ENCODE measurements at regions not wholly inside any gene's neighbourhood (a gene's known extent, or its start where the extent isn't known, plus 50 kb on each side); places are given as distances from the start of the nearest gene placed in this dataset.

GRCh38 chr2:19720306-19720705, 181.5 kb downstream of the TTC32 start:
- Histone ChIP-seq H3K4me1 (ENCODE audit: control insufficient read depth, low read length) (no peaks in the 10 kb centered on the region), H3K4me3 (ENCODE audit: low read length) (no peak overlapping the region), H3K9me2 (replicated peaks; ENCODE audit: control insufficient read depth, low read length) (no peaks in the 10 kb centered on the region), H4K20me1 (ENCODE audit: control insufficient read depth, insufficient read depth, low read depth, low read length) (no peaks in the 10 kb centered on the region), H3K4me2 (ENCODE audit: low read length) (no peak overlapping the region), H3K36me3 (ENCODE audit: control insufficient read depth, low read length) (no peaks in the 10 kb centered on the region), H3F3A (ENCODE audit: control insufficient read depth, insufficient read depth) (no peaks in the 10 kb centered on the region), H3K27ac (ENCODE audit: low read depth, low read length) (no peak overlapping the region), H3K79me2 (ENCODE audit: control insufficient read depth, low read length) (no peaks in the 10 kb centered on the region), H3K27me3 (ENCODE audit: control insufficient read depth, low read length) (no peaks in the 10 kb centered on the region), H3K9me3 (ENCODE audit: control insufficient read depth, insufficient read depth, low read length) (no peaks in the 10 kb centered on the region)
- TF ChIP-seq, protein P1, sequence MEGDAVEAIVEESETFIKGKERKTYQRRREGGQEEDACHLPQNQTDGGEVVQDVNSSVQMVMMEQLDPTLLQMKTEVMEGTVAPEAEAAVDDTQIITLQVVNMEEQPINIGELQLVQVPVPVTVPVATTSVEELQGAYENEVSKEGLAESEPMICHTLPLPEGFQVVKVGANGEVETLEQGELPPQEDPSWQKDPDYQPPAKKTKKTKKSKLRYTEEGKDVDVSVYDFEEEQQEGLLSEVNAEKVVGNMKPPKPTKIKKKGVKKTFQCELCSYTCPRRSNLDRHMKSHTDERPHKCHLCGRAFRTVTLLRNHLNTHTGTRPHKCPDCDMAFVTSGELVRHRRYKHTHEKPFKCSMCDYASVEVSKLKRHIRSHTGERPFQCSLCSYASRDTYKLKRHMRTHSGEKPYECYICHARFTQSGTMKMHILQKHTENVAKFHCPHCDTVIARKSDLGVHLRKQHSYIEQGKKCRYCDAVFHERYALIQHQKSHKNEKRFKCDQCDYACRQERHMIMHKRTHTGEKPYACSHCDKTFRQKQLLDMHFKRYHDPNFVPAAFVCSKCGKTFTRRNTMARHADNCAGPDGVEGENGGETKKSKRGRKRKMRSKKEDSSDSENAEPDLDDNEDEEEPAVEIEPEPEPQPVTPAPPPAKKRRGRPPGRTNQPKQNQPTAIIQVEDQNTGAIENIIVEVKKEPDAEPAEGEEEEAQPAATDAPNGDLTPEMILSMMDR (IDR thresholded peaks at IDR 0.05; ENCODE audit: low read depth, low read length, poor library complexity, severe bottlenecking), result no peak
- no peak for TF ChIP-seq EZH2phosphoT487 (IDR thresholded peaks at IDR 0.05; ENCODE audit: borderline replicate concordance, low read length)

DNA sequence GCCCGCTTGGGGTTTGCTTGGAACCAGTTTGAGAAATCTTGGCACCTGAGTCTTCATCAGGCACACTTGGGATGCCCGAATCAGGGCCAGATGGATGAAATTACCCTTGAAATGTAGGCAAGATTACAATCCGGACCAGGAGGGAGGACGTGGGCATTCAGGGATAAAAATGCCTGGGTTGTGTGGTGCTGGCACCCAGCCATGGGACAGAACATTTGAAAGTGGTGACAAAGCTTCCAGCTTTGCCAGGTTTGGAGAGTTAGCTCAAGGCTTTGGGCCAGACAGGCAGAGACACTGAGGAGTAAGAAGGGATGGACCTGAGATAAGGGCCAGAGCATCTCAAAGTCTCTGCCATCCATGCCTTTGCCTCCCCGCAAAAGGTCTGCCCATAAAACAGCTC, 182.2 kb downstream of the TTC32 start:
- H3F3A ChIP-seq (ENCODE audit: control insufficient read depth, insufficient read depth), result no peaks in the 10 kb centered on the region
- no peaks in the 10 kb centered on the region for H3K9me2 ChIP-seq (replicated peaks; ENCODE audit: control insufficient read depth, low read length)
- no peak overlapping the region for H3K4me3 ChIP-seq (ENCODE audit: low read length)
- H3K27me3 ChIP-seq (ENCODE audit: control insufficient read depth, low read length), result no peaks in the 10 kb centered on the region
- no peaks in the 10 kb centered on the region for H3K79me2 ChIP-seq (ENCODE audit: control insufficient read depth, low read length)
- no peaks in the 10 kb centered on the region for H3K36me3 ChIP-seq (ENCODE audit: control insufficient read depth, low read length)
- no peaks in the 10 kb centered on the region for H4K20me1 ChIP-seq (ENCODE audit: control insufficient read depth, insufficient read depth, low read depth, low read length)
- no peak overlapping the region for H3K4me2 ChIP-seq (ENCODE audit: low read length)
- H3K4me1 ChIP-seq (ENCODE audit: control insufficient read depth, low read length), result no peaks in the 10 kb centered on the region
- H3K27ac ChIP-seq (ENCODE audit: low read depth, low read length), result no peak overlapping the region
- H3K9me3 ChIP-seq (ENCODE audit: control insufficient read depth, insufficient read depth, low read length), result no peaks in the 10 kb centered on the region
- no peak for TF ChIP-seq EZH2phosphoT487 (IDR thresholded peaks at IDR 0.05; ENCODE audit: borderline replicate concordance, low read length)
- TF ChIP-seq, protein P1 (IDR thresholded peaks at IDR 0.05; ENCODE audit: low read depth, low read length, poor library complexity, severe bottlenecking), result no peak

DNA sequence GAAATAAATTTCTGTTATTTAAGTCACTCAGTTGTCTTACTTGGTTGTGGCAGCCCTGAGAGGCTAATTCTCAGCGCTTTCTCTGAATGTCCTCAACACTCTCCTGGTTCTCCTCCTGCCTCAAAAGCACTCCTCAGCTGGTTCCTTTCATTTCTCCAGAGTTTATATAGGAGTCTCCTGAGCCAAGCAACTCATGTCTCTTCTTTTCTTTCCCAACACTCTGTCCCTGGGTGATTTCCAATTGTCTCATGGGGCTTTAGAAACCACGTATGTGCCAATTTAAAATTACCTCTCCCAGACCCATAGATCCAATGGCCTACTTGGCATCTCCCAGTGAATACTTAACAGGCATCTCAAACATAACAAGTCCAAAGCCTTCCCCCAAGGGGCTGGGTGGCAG, 184.3 kb downstream of the TTC32 start:
- Histone ChIP-seq H3K9me3 (ENCODE audit: control insufficient read depth, insufficient read depth, low read length) (no peaks in the 10 kb centered on the region), H3K79me2 (ENCODE audit: control insufficient read depth, low read length) (no peaks in the 10 kb centered on the region), H3K36me3 (ENCODE audit: control insufficient read depth, low read length) (no peaks in the 10 kb centered on the region), H3K9me2 (replicated peaks; ENCODE audit: control insufficient read depth, low read length) (no peaks in the 10 kb centered on the region), H3K27ac (ENCODE audit: low read depth, low read length) (no peak overlapping the region), H3F3A (ENCODE audit: control insufficient read depth, insufficient read depth) (no peaks in the 10 kb centered on the region), H3K4me3 (ENCODE audit: low read length) (no peak overlapping the region), H3K4me2 (ENCODE audit: low read length) (no peak overlapping the region), H4K20me1 (ENCODE audit: control insufficient read depth, insufficient read depth, low read depth, low read length) (no peaks in the 10 kb centered on the region), H3K4me1 (ENCODE audit: control insufficient read depth, low read length) (no peaks in the 10 kb centered on the region), H3K27me3 (ENCODE audit: control insufficient read depth, low read length) (no peaks in the 10 kb centered on the region)
- TF ChIP-seq, protein P1 (IDR thresholded peaks at IDR 0.05; ENCODE audit: low read depth, low read length, poor library complexity, severe bottlenecking), result no peak
- TF ChIP-seq EZH2phosphoT487 (IDR thresholded peaks at IDR 0.05; ENCODE audit: borderline replicate concordance, low read length), result no peak

DNA sequence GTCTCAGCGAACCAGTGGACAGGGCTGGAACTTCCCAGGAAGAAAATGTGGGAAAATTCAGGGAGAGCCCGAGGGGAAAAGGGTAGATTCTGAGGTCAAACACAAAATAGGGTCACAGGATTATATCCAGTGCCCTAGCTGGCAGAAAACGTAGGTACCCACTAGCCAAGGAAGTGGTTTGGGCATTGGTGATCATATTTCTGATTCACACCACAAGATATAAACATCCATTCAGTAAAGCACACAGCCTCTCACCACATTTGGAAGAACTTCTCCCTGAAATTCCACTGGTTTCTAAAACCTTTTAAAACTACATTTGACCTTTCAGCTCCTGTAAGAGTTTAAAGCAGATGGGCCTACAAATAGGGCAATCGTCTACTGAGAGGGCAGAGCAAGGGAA, 186.9 kb downstream of the TTC32 start:
- H3K79me2 ChIP-seq (ENCODE audit: control insufficient read depth, low read length), result no peaks in the 10 kb centered on the region
- no peaks in the 10 kb centered on the region for H3K9me3 ChIP-seq (ENCODE audit: control insufficient read depth, insufficient read depth, low read length)
- no peaks in the 10 kb centered on the region for H3K4me1 ChIP-seq (ENCODE audit: control insufficient read depth, low read length)
- H3K4me3 ChIP-seq (ENCODE audit: low read length), result no peak overlapping the region
- H3K36me3 ChIP-seq (ENCODE audit: control insufficient read depth, low read length), result no peaks in the 10 kb centered on the region
- no peaks in the 10 kb centered on the region for H3K27me3 ChIP-seq (ENCODE audit: control insufficient read depth, low read length)
- TF ChIP-seq EZH2phosphoT487 (IDR thresholded peaks at IDR 0.05; ENCODE audit: borderline replicate concordance, low read length), result no peak
- TF ChIP-seq, protein P1 (IDR thresholded peaks at IDR 0.05; ENCODE audit: low read depth, low read length, poor library complexity, severe bottlenecking), result no peak
- no peaks in the 10 kb centered on the region for H3K9me2 ChIP-seq (replicated peaks; ENCODE audit: control insufficient read depth, low read length)
- no peaks in the 10 kb centered on the region for H3F3A ChIP-seq (ENCODE audit: control insufficient read depth, insufficient read depth)
- H3K27ac ChIP-seq (ENCODE audit: low read depth, low read length), result no peak overlapping the region
- no peak overlapping the region for H3K4me2 ChIP-seq (ENCODE audit: low read length)
- no peaks in the 10 kb centered on the region for H4K20me1 ChIP-seq (ENCODE audit: control insufficient read depth, insufficient read depth, low read depth, low read length)

All from DOHH2 (cell line).